NCI-H345 (cell line): ENCODE measurements at regions not wholly inside any gene's neighbourhood (a gene's known extent, or its start where the extent isn't known, plus 50 kb on each side); places are given as distances from the start of the nearest gene placed in this dataset.
A peak's percentile ranks its signal among the peaks of the same experiment; 100 is the strongest.

Experiments used
- DNase-seq: peaks from one replicate; lab custom pipeline; 2025; lab: John Stamatoyannopoulos, UW

DNA sequence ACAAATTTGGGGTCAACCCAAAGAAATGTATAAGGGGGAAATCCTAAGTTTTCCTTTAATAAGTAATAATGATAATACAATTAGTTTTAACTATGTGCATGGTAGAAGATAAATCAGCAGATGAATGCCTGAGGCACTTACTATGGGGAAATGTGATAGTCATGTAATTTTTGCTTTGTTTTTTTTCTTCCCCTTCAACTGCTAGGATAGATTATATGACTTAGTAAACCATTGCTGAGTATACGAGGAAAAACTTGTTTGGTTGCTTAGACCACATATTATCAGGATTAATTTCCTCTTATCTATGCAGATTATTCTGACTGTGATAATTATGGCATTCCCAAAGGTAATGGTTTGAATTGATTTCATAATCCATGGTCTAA, 181.1 kb downstream of the TGFB2 start:
- no peak for DNase-seq

DNA sequence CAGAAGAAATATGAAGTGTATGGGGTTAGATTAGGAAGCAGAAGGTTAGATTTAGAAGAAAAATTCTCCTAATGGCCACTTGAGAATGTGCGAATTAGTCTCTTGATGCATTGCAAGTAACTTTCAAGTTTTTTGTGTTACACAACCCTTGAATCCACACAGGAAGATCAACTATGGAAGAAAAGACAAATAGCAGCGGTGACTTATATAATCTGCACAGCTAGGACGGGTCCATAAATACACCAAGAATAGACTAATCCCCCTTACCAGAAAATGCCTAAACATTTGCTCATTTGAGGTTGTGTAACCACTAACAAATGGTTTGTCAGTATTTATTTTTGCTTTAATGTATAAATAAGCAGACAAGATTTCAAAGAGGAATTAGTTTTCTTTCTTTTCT, 182.6 kb downstream of the TGFB2 start:
- DNase-seq, result no peak

DNA sequence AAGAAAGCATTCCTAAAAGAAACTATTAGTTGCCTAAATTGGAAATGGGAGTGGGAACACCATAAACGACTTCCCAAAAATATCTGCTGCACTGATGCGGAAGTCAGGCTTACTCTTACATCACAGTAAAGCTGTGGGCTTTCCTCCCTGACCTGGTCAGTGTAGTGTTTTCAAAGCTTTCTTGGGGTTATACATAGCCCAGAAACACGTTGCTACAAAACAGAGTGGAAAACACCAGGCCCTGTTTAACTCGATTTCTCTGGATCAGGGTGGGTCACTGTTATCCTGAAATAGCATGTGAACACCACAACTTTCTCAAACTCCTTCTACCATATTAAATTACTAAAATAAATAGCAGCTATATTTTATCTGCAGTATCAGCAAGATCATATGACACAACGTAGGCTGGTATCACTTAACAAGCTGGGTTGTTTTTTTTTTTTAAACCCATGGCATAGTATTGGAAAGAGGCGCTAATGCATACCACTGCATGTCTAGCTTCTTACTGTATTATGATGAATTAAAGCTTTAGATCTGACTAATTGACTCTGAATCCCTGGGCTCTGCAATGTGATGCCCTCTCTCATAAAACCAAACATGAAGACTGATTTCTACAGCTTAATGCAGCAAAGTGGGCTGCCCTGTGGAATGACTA, 184.6 kb downstream of the TGFB2 start:
- DNase-seq, result no peak

DNA sequence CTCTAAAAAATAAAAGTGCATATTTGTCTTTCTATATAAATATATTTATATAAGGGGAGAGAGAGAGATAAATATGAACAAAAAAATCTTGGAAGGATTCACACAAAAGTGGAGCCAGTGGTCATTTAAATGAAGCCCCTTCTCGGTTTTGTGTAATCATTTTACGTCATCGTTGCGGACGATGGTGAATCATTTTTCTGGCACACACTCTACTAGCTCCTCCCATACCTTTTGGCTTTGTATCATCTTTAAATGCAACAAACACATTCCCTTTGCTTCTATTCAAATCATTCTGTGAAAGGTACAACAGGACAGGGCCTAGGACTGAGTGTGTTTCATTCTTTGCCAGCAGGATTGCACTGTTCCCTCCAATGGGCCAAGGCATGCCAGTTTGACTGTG, 186.8 kb downstream of the TGFB2 start:
- DNase-seq, result no peak

DNA sequence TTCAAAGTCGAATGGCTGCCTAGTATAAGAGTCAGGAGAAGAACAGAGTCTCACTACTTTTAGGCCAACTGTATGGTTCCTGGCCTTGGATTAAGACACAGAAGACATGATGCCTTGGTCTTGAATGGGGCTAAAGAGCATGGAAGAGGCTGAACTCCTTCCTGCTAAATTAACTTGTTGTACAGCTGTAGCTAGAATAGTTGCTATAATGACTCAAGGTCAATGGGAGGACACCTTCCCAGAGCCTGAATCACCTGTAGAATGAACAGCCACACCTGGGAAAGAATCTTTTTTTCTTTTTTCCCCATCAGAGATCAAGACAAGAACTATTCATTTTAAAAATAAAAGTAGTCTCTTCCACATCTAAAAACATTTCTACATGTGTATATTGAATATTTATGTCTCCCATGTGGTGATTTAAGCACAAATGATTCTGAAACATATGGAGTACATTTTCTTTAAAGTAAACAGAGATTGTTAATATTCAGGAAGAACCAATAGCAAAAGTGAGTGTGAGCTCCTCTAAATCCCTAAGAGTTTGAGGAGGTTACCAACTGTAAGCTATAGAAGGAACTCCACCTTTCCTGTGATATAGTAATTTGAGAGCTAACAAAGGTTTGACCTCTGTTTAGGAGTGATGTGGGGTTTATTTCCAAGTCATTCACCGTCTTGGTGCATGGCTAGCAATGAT, 191.3 kb downstream of the TGFB2 start:
- DNase-seq, result no peak

DNA sequence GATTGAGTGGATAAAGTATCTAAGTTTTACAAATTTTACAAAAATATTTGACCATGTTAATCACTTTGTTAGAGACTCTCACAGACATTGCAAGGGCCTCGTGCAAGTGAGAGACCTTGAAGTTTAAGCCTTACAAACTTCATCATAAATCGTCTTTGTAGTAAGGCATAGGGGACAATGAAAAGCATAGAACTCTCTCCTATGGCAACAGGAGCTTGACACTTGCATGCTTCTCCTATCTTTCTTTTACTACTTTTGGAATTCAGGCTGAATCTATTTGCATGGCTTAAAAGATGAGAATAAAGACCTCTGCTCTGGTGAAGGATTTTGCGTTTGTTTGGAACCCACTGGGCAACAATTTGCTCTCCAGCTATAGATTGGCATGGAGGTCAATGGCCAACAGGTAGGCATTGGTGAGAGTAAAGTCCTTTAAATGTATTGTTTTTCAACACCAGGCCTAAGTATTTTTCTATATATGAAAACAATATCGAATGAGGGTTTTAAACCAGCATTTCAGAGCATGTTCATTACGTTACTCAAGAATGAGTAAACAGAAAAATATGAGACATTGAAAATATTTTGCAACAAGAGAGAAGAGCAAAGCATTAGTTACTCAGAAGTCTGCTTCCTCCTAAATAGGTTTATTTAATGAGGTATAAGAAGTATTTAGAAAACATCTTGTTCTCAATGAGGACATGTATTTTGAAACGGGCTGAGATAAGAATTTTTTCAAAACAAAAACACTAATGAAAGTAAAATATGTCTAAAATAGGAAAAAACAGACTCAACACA, 192.2 kb downstream of the TGFB2 start:
- no peak for DNase-seq

DNA sequence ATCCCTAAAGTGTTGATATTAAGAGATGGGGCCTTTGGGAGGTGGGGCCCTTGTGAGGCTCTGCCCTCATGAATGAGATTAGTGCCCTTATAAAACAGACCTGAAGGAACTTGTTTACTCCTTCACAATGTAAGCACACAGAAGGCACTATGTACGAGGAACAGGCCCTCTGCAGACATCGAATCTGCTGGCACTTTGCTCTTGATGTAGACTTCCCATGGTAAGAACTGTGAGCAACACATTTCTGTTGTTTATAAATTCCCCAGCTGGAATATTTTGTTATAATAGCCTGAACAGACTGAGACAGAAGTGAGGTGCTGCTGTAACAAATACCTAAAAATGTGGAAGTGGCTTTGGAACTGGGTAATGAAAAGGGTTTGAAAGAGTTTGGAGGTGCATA, 193.2 kb downstream of the TGFB2 start:
- no peak for DNase-seq

DNA sequence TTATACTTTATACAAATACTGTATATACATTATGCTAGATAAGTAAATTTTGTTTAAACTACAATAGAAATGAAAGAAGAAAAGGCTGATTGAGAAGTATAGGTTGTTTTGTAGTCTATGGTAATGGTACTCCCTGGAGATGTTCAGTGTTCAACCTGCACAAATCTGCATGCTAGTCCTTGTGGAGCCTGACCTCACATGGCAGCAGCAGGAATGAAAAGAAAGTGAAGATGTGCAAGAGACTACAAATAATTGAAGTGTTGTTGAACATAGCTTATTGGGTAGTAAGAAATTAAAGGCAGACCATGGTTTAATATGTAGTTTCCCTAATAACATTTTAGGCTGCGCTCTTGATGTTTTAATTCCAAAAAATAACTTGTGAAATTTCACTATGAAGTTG, 201.2 kb downstream of the TGFB2 start:
- DNase-seq, result no peak

DNA sequence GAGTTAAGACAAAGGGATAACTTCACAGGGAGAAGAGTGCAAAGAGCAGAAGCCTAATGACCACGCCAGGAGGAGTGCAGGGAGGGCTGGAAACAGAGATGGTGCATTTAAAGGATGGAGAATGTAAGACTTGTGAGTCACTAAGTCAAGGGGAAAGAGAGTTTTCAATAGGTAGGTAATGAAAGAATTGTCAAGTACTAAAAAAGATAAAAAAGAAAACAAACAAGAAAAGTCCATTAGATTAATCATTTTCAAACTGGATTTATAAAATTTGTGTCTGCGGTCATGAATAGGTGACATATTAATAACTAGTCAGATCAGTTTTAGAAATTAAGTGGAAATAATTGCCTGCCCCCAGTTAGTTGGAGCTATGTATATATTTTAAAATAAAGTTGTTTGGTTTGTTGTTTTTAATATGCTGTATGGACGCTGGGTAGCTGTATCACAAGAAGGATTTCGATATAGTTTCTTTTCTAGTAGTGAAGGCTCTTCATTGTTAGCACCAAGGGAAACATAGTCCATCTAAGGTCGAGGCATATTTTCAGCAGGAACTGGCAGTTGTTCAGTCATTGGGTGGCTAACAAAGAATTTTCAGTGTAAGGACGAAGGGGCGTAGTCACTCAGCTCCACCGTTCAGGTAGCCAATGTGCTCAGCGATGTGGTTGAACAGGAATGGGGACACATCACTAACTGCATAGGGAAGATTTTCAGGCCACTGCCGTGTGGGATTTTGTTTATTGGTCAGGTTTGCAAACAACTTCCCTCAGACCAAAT, 203.0 kb downstream of the TGFB2 start:
- no peak for DNase-seq

DNA sequence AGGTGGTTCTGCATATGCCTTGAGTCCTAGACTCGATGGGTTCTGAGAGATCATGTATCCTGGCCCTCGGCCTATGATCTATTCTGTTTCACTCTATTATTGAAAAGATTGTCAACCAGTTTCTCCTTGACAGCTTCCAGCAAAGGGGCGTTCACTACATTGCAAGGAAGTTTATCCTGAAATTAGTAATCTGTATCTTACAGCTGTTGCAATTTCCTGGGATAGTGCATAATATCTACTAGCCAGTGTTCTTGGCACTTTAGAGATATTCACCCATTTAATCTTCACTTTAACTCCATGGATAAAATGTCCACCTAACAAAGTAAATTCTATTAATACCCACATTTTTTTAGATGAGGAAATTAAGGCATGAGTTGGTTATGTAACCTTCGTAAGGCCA, 203.6 kb downstream of the TGFB2 start:
- no peak for DNase-seq

DNA sequence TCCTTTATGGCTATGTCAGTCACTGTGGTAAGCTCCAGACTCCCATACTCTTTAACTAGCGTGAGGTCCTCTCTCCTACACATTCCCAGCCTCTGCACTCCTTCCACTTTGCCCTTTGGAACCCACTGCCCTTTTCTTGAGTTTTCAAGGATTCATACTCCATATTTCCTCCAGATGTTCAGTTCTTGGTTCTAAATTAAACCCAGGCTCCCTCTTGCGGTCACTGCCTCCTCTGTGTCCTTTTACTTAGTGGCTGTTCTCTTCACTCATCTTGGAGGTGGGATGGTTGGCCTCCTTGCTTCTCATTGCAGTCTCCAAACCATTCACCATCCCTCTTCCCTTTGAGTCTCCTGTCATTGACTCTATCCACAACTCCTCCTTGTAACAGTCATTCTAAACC, 208.1 kb downstream of the TGFB2 start:
- no peak for DNase-seq

DNA sequence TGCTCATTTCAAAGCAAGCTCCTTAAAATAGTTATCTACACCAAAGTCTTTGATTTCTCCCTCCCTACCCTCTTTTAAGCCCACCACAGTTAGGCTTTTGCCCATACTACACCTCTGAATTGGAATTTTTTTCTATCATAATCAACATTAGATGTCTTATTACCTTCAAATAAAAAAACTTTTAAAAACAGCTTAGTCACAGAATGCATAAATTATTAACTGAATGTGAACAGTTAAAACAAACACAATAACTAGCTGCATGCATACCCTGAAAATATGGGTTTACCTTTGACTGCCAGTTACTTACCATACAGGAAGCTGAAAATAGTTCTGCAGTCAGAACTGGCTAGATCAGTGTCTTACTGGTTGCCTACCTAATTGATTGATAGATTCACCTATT, 210.9 kb downstream of the TGFB2 start:
- DNase-seq, result no peak

DNA sequence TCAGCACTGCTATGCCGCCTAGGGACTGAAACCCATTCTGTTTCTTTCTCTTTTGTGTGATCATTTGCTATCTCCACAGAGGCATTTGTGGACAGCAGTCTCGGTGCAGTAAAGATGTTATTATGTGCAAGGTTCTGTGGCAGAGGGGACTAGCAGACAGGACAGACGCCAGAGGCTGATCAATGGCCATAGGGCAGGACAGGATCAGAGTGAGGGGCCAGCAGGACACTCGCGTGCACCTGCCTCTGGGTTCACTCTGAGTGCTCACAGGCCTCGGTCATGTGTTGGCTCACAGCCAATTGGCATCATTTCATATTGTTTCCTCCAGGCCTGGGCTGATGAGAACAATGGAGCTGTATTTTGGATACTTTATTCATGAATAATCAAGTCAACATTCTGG, 212.6 kb downstream of the TGFB2 start:
- peak; percentile 89 for DNase-seq

DNA sequence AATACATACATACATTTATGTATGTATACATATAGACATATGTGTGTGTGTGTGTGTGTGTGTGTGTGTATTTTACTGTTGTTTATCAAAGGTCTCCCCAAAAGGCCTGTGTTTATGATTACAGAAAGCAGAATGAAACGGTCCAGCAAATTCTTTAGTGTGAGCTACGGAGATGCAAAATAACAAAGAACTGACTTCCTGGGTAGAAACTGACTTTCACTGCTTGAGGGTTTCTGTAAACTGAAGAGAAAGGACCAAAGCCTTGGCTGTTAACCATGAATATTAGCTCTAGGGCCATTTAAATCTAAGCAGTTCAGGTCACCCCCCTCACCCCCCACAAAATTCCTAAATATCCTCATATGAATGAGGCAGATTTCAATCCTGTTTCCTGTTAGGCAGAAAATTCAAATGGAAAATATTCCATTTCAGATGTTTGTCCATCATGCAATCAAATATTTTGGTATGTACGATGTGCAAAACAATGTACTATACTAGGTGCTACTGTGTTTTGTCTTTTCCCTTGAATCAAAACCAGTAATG, 213.2 kb downstream of the TGFB2 start:
- peak; percentile 82 for DNase-seq

DNA sequence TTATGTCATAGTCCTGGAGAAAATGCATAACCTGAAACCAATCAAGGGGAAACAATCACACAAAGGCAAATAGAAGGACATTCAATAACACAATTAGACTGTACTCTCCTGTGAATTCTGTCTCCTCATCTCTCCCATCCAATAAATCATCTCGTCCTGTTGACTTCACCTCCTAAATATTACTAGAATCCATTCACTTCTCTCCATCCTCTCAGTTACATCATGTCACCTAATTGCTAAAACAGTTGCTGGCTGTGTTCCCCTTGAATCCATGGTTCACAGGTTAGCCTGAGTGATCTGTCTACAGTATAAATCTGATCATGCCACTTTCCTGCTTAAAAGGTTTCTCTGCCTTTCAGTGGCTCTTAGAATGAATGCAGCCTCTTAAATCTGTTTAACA, 220.2 kb downstream of the TGFB2 start:
- DNase-seq, result peak; percentile 40

DNA sequence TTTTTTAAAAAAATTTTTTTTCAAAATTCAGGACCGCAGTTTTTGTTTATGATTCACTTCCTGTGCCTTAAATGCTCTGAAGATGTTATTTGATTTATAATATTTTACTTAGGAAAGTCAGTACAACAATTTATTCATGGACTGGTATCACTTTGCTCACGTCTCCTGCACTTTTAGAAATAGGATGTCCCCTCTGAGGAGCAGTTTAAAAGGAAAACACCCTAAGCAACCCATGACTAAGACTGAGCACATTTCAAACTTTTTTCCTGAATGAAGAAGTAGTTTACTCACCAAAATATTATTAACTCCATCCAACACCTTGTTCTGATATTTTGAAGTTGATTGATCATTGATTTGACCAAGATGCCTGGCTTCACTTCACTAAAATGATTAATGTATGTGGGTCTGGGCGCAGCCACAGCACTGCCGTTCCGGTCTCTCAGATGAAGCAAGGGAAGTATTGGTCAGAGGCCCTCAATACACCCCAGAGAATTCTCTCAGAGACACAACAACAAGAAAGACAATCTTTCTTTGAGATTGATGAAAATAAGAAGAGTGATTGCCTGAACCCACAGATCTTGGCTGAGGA, 223.9 kb downstream of the TGFB2 start:
- DNase-seq, result no peak

DNA sequence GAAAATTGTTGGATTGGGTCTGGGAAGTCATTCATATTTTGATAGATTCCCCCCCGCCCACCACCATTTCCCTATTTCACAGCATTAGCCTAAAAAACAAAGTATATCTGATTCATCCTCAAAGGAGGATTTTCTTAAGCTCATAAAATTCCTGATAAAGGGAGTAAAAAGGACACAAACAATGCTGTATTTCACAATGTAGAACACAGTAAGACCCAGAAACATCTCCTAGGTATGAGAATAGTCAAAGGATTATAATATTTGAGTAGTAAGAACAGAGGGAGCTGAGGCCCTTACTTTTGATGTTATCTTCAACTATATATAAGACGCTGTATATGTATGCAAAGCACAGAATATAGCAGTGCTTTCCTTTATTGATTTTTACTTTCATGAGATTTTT, 225.3 kb downstream of the TGFB2 start:
- DNase-seq, result no peak

DNA sequence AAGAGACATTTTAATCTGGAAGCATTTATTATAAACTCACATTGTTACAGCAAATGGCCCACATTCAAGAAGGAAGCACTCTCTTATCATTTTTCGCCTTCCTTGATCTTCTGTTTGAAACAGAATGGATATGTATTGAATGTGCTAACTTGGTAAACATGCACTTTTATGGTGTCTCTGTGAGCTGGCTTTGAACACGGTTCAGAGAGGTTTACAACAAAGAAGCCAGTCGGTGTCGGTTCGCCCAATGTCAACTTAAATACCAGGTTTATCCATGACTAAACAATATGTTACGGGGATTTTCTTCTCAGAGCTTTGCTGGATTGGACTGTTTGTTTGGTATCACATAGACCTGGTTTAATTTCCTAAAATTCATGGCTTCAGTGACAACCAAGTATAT, 226.4 kb downstream of the TGFB2 start:
- no peak for DNase-seq

DNA sequence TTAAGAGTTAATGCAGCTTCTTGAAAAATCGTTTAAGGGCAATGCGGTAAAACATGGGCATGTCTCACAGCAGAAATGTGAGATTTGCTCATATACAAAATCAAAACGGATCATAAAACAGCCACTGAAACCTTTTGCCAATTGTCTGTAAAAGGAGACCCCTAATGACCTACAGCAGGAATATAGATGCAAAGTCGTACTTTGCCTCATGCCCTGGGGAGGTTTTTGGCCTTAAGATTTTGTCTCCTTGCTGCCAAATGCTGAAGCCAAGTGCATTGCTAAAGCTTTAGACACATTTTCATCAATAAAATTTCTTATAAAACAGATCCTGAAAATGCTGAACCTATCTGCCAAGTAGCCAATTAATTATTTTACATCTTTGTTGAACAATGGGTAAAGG, 226.9 kb downstream of the TGFB2 start:
- DNase-seq, result no peak

DNA sequence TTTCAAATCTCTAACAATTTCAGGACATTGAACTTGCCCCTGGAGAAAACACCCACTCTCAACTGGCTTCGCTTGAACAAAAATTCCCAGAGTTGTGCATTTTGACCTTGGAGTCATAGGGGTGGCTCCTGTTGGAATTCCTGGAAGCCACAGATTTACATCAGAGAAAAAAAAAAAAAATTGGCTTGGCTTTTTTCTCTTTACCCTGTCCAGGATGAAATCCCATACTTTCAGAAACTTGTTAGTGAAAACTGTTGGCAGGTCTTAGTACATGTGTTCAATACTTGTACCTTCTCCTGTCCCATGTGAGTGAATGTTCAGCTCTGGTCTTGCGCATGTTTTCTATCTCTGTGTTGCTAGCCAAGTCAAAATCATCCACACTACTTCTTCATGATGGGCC, 228.8 kb downstream of the TGFB2 start:
- no peak for DNase-seq

DNA sequence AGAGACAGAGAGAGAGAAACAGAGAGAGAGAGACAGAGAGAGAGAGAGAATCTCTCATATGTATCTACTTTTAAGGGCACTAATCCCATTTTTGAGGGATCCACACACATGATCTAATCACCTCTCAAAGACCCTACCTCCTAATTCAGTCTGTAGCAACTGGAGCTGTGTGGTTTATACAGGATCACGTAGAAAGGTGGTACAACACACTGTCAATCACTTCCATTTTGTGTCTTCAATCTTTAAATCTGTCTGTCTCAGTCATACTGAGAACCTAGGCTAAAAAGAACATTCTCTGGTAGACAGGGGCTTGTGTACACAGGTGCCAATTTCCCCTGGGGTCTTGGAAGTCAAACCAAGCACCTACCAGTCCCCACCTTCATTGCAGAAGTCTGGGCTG, 229.9 kb downstream of the TGFB2 start:
- no peak for DNase-seq

DNA sequence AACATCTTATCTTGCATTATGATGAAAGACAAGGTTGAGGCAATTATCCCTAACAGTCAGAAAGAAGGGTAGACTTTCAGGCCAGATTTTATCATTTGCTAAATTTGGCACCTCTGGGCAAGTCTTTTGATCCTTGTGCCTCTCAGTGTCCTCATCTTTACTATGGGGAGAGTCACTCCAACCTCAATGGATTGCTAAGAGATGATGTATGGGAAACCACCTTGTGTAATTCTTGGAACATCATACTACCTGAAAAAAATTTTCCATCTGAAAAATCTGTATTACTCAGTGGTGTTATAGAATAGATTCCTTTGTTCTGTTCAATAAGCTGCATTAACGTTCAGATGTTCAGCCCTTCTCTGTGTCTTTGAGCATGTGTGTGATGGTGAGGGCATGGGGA, 230.7 kb downstream of the TGFB2 start:
- no peak for DNase-seq
